Stimulated activated CD4-positive, alpha-beta T cell treated with anti-CD3 and anti-CD28 coated beads, Interleukin-15, amount 100 ng/mL, for 48 hours (primary cell): ENCODE measurements at regions not wholly inside any gene's neighbourhood (a gene's known extent, or its start where the extent isn't known, plus 50 kb on each side); places are given as distances from the start of the nearest gene placed in this dataset.
A peak's percentile ranks its signal among the peaks of the same experiment; 100 is the strongest.

Experiments
- DNase-seq, 2 donors: peaks; one replicate each; pipeline ENCODE4 v3.0.0-alpha.2; 2020; ENCODE audit warnings: low read depth in 2 of 2

GRCh38 chr1:181326348-181326747, 157.0 kb upstream of the CACNA1E start:
- no peak for DNase-seq

GRCh38 chr1:181327796-181328195, 155.5 kb upstream of the CACNA1E start:
- no peak for DNase-seq

- DNase-seq = no peak
Measured at GRCh38 chr1:181334724-181335123, 148.6 kb upstream of the CACNA1E start.

GRCh38 chr1:181335631-181336030, 147.7 kb upstream of the CACNA1E start:
- no peak for DNase-seq

- DNase-seq = no peak
Measured at GRCh38 chr1:181341026-181341632, 142.2 kb upstream of the CACNA1E start.

- DNase-seq = no peak
Measured at GRCh38 chr1:181344091-181344490, 139.2 kb upstream of the CACNA1E start.

- no peak for DNase-seq
Measured at GRCh38 chr1:181345146-181345545, 138.2 kb upstream of the CACNA1E start.

- peak in 1 of 2 donors; percentile 1 for DNase-seq
Measured at GRCh38 chr1:181347495-181348390, 135.6 kb upstream of the CACNA1E start.

GRCh38 chr1:181349512-181349911, 133.8 kb upstream of the CACNA1E start:
- no peak for DNase-seq

GRCh38 chr1:181350131-181350530, 133.2 kb upstream of the CACNA1E start:
- DNase-seq = no peak

GRCh38 chr1:181351740-181352139, 131.6 kb upstream of the CACNA1E start:
- no peak for DNase-seq

GRCh38 chr1:181352695-181353094, 130.6 kb upstream of the CACNA1E start:
- no peak for DNase-seq

- no peak for DNase-seq
Measured at GRCh38 chr1:181353526-181353925, 129.8 kb upstream of the CACNA1E start.

- no peak for DNase-seq
Measured at GRCh38 chr1:181354865-181355264, 128.5 kb upstream of the CACNA1E start.

- no peak for DNase-seq
Measured at GRCh38 chr1:181356505-181357340, 126.6 kb upstream of the CACNA1E start.

GRCh38 chr1:181359012-181359411, 124.3 kb upstream of the CACNA1E start:
- no peak for DNase-seq

- no peak for DNase-seq
Measured at GRCh38 chr1:181364801-181365200, 118.5 kb upstream of the CACNA1E start.

- no peak for DNase-seq
Measured at GRCh38 chr1:181366910-181367309, 116.4 kb upstream of the CACNA1E start.

GRCh38 chr1:181369416-181369815, 113.9 kb upstream of the CACNA1E start:
- DNase-seq = no peak

GRCh38 chr1:181383695-181384094, 99.6 kb upstream of the CACNA1E start:
- no peak for DNase-seq

- DNase-seq = no peak
Measured at GRCh38 chr1:181386340-181386739, 97.0 kb upstream of the CACNA1E start.

GRCh38 chr1:181386951-181387350, 96.4 kb upstream of the CACNA1E start:
- no peak for DNase-seq
